Amniotic stem cell (primary cell): ENCODE measurements at regions not wholly inside any gene's neighbourhood (a gene's known extent, or its start where the extent isn't known, plus 50 kb on each side); places are given as distances from the start of the nearest gene placed in this dataset.

Experiments used
- DNase-seq: peaks from one replicate; lab custom pipeline; 2025; lab: John Stamatoyannopoulos, UW

- no peak for DNase-seq
Observed at GRCh38 chr2:228707846-228708245, 526.4 kb upstream of the SPHKAP start.

GRCh38 chr2:228705318-228705717 is 523.8 kb upstream of the SPHKAP start:
- no peak for DNase-seq

GRCh38 chr2:228703152-228703551 is 521.7 kb upstream of the SPHKAP start:
- DNase-seq = no peak

GRCh38 chr2:228701506-228701905 is 520.0 kb upstream of the SPHKAP start:
- DNase-seq = no peak

- no peak for DNase-seq
Observed at GRCh38 chr2:228700638-228701037, 519.2 kb upstream of the SPHKAP start.

- DNase-seq = no peak
Observed at GRCh38 chr2:228699888-228700287, 518.4 kb upstream of the SPHKAP start.

- DNase-seq = no peak
Observed at GRCh38 chr2:228699400-228699799, 517.9 kb upstream of the SPHKAP start.

- no peak for DNase-seq
Observed at GRCh38 chr2:228698963-228699362, 517.5 kb upstream of the SPHKAP start.

- no peak for DNase-seq
Observed at GRCh38 chr2:228697456-228697855, 516.0 kb upstream of the SPHKAP start.

GRCh38 chr2:228690681-228691080 is 509.2 kb upstream of the SPHKAP start:
- DNase-seq = no peak

GRCh38 chr2:228689053-228689452 is 507.6 kb upstream of the SPHKAP start:
- no peak for DNase-seq

GRCh38 chr2:228688007-228688645 is 506.6 kb upstream of the SPHKAP start:
- DNase-seq = no peak

GRCh38 chr2:228681979-228682378 is 500.5 kb upstream of the SPHKAP start:
- no peak for DNase-seq

- DNase-seq = no peak
Observed at GRCh38 chr2:228681426-228681825, 499.9 kb upstream of the SPHKAP start.

GRCh38 chr2:228678110-228678509 is 496.6 kb upstream of the SPHKAP start:
- no peak for DNase-seq

- no peak for DNase-seq
Observed at GRCh38 chr2:228675646-228676045, 494.2 kb upstream of the SPHKAP start.

- DNase-seq = no peak
Observed at GRCh38 chr2:228675091-228675490, 493.6 kb upstream of the SPHKAP start.

GRCh38 chr2:228673876-228674554 is 492.5 kb upstream of the SPHKAP start:
- no peak for DNase-seq

GRCh38 chr2:228669690-228670089 is 488.2 kb upstream of the SPHKAP start:
- DNase-seq = no peak

- DNase-seq = no peak
Observed at GRCh38 chr2:228665232-228665631, 483.7 kb upstream of the SPHKAP start.

GRCh38 chr2:228658998-228659397 is 477.5 kb upstream of the SPHKAP start:
- peak; percentile 86 for DNase-seq

- DNase-seq = peak; percentile 28
Observed at GRCh38 chr2:228657807-228658402, 476.4 kb upstream of the SPHKAP start.

- no peak for DNase-seq
Observed at GRCh38 chr2:228655331-228655730, 473.8 kb upstream of the SPHKAP start.

GRCh38 chr2:228654707-228655106 is 473.2 kb upstream of the SPHKAP start:
- DNase-seq = no peak
